ENCODE measurements at regions not wholly inside any gene's neighbourhood (a gene's known extent, or its start where the extent isn't known, plus 50 kb on each side); places are given as distances from the start of the nearest gene placed in this dataset.

GRCh38 chr13:50127726-50128291 is 112.6 kb downstream of the KCNRG start:
- DNase-seq: no peak
- H3K4me3 ChIP-seq: peak overlapping the region; percentile 57
- H2AFZ ChIP-seq: peak overlapping the region; percentile 65
- no peak overlapping the region for H3K27ac ChIP-seq
- in situ Hi-C loops (cut with MboI): no loop called here
- WGBS, 2 experiments (ENCODE audit: low coverage in 1 of 2, low lambda C conversion rate in 2 of 2, missing lambda C conversion rate in 2 of 2): 71 to 75% methylated on average over 39 of the region's 39 CpGs
- TF ChIP-seq EZH2 (IDR thresholded peaks at IDR 0.05; ENCODE audit: insufficient read depth, poor library complexity, severe bottlenecking) (no peak), EZH2phosphoT487 (IDR thresholded peaks at IDR 0.05; ENCODE audit: insufficient read depth, low read depth) (no peak)
- H4K20me1 ChIP-seq (ENCODE audit: insufficient read depth): no peaks in the 10 kb centered on the region; the same call in 1 of the 2 replicates
- no peaks in the 10 kb centered on the region for H3K27me3 ChIP-seq (replicated peaks; ENCODE audit: insufficient read depth)
- peak overlapping the region; percentile 65 for H3K4me2 ChIP-seq (ENCODE audit: unreplicated experiment)
- no peaks in the 10 kb centered on the region for H3K36me3 ChIP-seq (ENCODE audit: low read depth)
- peaks cover 23% of the 10 kb centered on the region for H3F3A ChIP-seq (ENCODE audit: insufficient read depth)
- peaks cover 8% of the 10 kb centered on the region for H3K79me2 ChIP-seq (ENCODE audit: insufficient read depth)
- H3K4me1 ChIP-seq (ENCODE audit: insufficient read depth): peaks cover 7% of the 10 kb centered on the region; the same call in 1 of the 2 replicates
- H3K9me3 ChIP-seq (ENCODE audit: low read depth): no peaks in the 10 kb centered on the region
- H3K9me2 ChIP-seq (ENCODE audit: insufficient read depth): no peaks in the 10 kb centered on the region
- peak overlapping the region; percentile 42 for H3K9ac ChIP-seq

DNA sequence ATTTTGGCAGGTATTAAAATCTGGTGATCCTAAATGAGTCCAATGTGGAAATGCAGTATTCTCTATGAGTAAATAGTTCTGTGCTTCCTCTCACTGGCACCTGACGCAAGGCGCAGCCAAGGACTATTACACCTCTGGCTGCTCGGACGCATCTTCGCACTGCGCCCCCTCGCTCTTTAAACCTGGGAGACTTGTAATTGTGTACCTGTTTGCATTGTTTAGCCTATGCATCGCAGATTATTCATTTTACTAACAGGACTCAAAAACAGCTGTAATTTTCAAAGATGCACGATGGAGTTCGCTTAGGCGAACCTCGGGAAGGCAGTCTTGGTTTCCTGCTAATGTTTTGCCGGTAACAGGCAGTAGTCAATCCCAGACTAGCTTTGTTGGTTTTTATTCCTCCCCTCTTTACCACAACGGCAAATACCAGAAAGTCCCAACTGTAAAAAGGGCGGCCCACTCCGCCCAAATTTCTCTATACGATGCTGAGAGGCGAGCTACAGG is 113.2 kb downstream of the KCNRG start:
- H3K79me2 ChIP-seq (ENCODE audit: insufficient read depth): peaks cover under 1% of the 10 kb centered on the region
- H3K9ac ChIP-seq: no peak overlapping the region
- no peak overlapping the region for H2AFZ ChIP-seq
- H3K36me3 ChIP-seq (ENCODE audit: low read depth): no peaks in the 10 kb centered on the region
- no peak overlapping the region for H3K27ac ChIP-seq
- no peaks in the 10 kb centered on the region for H4K20me1 ChIP-seq (ENCODE audit: insufficient read depth)
- 98 to 99% methylated on average over 18 of the region's 18 CpGs for WGBS, 2 experiments (ENCODE audit: low coverage in 1 of 2, low lambda C conversion rate in 2 of 2, missing lambda C conversion rate in 2 of 2)
- H3K4me2 ChIP-seq (ENCODE audit: unreplicated experiment): no peak overlapping the region
- no peaks in the 10 kb centered on the region for H3K9me3 ChIP-seq (ENCODE audit: low read depth)
- DNase-seq: no peak
- H3K4me3 ChIP-seq: no peak overlapping the region
- no peaks in the 10 kb centered on the region for H3K27me3 ChIP-seq (replicated peaks; ENCODE audit: insufficient read depth)
- H3K9me2 ChIP-seq (ENCODE audit: insufficient read depth): no peaks in the 10 kb centered on the region
- H3K4me1 ChIP-seq (ENCODE audit: insufficient read depth): peaks cover 7% of the 10 kb centered on the region; the same call in 1 of the 2 replicates
- TF ChIP-seq EZH2 (IDR thresholded peaks at IDR 0.05; ENCODE audit: insufficient read depth, poor library complexity, severe bottlenecking) (no peak), EZH2phosphoT487 (IDR thresholded peaks at IDR 0.05; ENCODE audit: insufficient read depth, low read depth) (no peak)
- in situ Hi-C loops (cut with MboI): no loop called here
- peaks cover 16% of the 10 kb centered on the region for H3F3A ChIP-seq (ENCODE audit: insufficient read depth)

GRCh38 chr13:50129081-50129705 is 113.9 kb downstream of the KCNRG start:
- 76 to 78% methylated on average over 30 of the region's 30 CpGs for WGBS, 2 experiments (ENCODE audit: low coverage in 1 of 2, low lambda C conversion rate in 2 of 2, missing lambda C conversion rate in 2 of 2)
- no peaks in the 10 kb centered on the region for H3K27me3 ChIP-seq (replicated peaks; ENCODE audit: insufficient read depth)
- H2AFZ ChIP-seq: peak overlapping the region; percentile 87; the same call in 1 of the 2 replicates
- no peak overlapping the region for H3K9ac ChIP-seq
- H3K4me3 ChIP-seq: no peak overlapping the region; the same call in 1 of the 2 replicates
- H3K79me2 ChIP-seq (ENCODE audit: insufficient read depth): no peaks in the 10 kb centered on the region
- no peaks in the 10 kb centered on the region for H3K9me2 ChIP-seq (ENCODE audit: insufficient read depth)
- in situ Hi-C loops (cut with MboI): no loop called here
- no peak for DNase-seq
- no peaks in the 10 kb centered on the region for H3K9me3 ChIP-seq (ENCODE audit: low read depth)
- H3K4me2 ChIP-seq (ENCODE audit: unreplicated experiment): peak overlapping the region; percentile 82
- H3F3A ChIP-seq (ENCODE audit: insufficient read depth): peaks cover 14% of the 10 kb centered on the region; the same call in 1 of the 2 replicates
- H4K20me1 ChIP-seq (ENCODE audit: insufficient read depth): no peaks in the 10 kb centered on the region
- no peaks in the 10 kb centered on the region for H3K36me3 ChIP-seq (ENCODE audit: low read depth)
- no peak overlapping the region for H3K27ac ChIP-seq
- peaks cover 7% of the 10 kb centered on the region; the same call in 1 of the 2 replicates for H3K4me1 ChIP-seq (ENCODE audit: insufficient read depth)
- TF ChIP-seq EZH2 (IDR thresholded peaks at IDR 0.05; ENCODE audit: insufficient read depth, poor library complexity, severe bottlenecking) (no peak), EZH2phosphoT487 (IDR thresholded peaks at IDR 0.05; ENCODE audit: insufficient read depth, low read depth) (no peak)

DNA sequence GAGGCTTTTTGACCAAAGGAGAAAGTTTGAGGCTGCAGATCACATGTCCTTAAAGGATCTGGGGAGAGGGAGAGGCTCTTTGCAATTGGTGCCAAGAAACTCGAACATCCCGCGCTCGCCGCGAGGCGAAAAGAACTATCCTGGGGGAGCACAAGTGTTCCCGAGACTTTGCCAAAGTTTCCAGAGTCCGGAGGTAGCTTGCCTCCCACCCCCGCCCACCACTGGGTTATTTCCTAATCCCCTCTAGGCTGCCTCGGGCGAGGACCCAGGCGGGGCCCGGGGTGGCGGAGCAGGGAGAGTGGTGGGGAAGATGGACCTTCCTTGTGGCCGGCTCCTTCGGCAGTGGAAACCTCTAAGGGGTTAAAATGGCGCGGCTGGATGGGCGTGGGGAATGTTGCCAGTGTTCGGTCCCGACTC is 114.5 kb downstream of the KCNRG start:
- no peaks in the 10 kb centered on the region for H3K9me3 ChIP-seq (ENCODE audit: low read depth)
- TF ChIP-seq EZH2 (IDR thresholded peaks at IDR 0.05; ENCODE audit: insufficient read depth, poor library complexity, severe bottlenecking) (no peak), EZH2phosphoT487 (IDR thresholded peaks at IDR 0.05; ENCODE audit: insufficient read depth, low read depth) (no peak)
- H3K79me2 ChIP-seq (ENCODE audit: insufficient read depth): no peaks in the 10 kb centered on the region
- no peaks in the 10 kb centered on the region for H3K36me3 ChIP-seq (ENCODE audit: low read depth)
- H3K4me2 ChIP-seq (ENCODE audit: unreplicated experiment): peak overlapping the region; percentile 82
- H3K9ac ChIP-seq: peak overlapping the region; percentile 75
- WGBS, 2 experiments (ENCODE audit: low coverage in 1 of 2, low lambda C conversion rate in 2 of 2, missing lambda C conversion rate in 2 of 2): 36 to 41% methylated on average over 12 to 22 of the region's 22 CpGs
- no peaks in the 10 kb centered on the region for H3K9me2 ChIP-seq (ENCODE audit: insufficient read depth)
- H3K4me3 ChIP-seq: peak overlapping the region; percentile 68
- H2AFZ ChIP-seq: peak overlapping the region; percentile 87
- H3F3A ChIP-seq (ENCODE audit: insufficient read depth): peaks cover 14% of the 10 kb centered on the region; the same call in 1 of the 2 replicates
- in situ Hi-C loops (cut with MboI): no loop called here
- H3K27me3 ChIP-seq (replicated peaks; ENCODE audit: insufficient read depth): no peaks in the 10 kb centered on the region
- no peaks in the 10 kb centered on the region for H4K20me1 ChIP-seq (ENCODE audit: insufficient read depth)
- 0 out of 2 replicates have a peak overlapping the region, but pooled peaks have one; percentile 66 for H3K27ac ChIP-seq
- peaks cover 7% of the 10 kb centered on the region; the same call in 1 of the 2 replicates for H3K4me1 ChIP-seq (ENCODE audit: insufficient read depth)
- DNase-seq: no peak

All from GM23248 (cell line).